OCI-LY3 (cell line): ENCODE measurements at regions not wholly inside any gene's neighbourhood (a gene's known extent, or its start where the extent isn't known, plus 50 kb on each side); places are given as distances from the start of the nearest gene placed in this dataset.

Source experiments
- H2AFZ ChIP-seq: fragments of 200-600, 300-600 bp; shearing (Covaris generic); 2 replicates; pipeline ENCODE4 v1.6.0; 2014; ENCODE audit warnings: antibody characterized with exemption, low read depth, low read length
- H3K27ac ChIP-seq: fragments of 200-600, 300-600 bp; sonication (generic); 2 replicates; pipeline ENCODE4 v1.5.1; 2014; ENCODE audit warnings: mild to moderate bottlenecking, low read length, moderate library complexity, mixed read lengths
- H3K27me3 ChIP-seq: fragments of 200-600, 300-600 bp; sonication (generic); 2 replicates; pipeline ENCODE4 v1.6.1; 2014; ENCODE audit warnings: low read depth, low read length, mixed read lengths
- H3K36me3 ChIP-seq: fragments of 200-600, 300-600 bp; sonication (generic); replicated peaks from 2 replicates; pipeline ENCODE3; 2014; ENCODE audit warnings: low read depth, low read length, mixed read lengths
- H3K4me1 ChIP-seq: fragments of 300-600, 200-600 bp; sonication (generic); 2 replicates; pipeline ENCODE4 v1.6.1; 2014; ENCODE audit warnings: low read length, mixed read lengths
- H3K4me2 ChIP-seq: fragments of 200-600, 300-600 bp; sonication (generic); 2 replicates; pipeline ENCODE4 v1.6.1; 2014; ENCODE audit warnings: low read length, mixed read lengths
- H3K4me3 ChIP-seq: fragments of 300-600, 200-600 bp; sonication (generic); 2 replicates; pipeline ENCODE4 v1.5.1; 2014; ENCODE audit warnings: antibody characterized with exemption, mild to moderate bottlenecking, low read length, moderate library complexity
- H3K79me2 ChIP-seq: fragments of 300-600, 200-600 bp; shearing (Covaris generic); 2 replicates; pipeline ENCODE4 v1.6.1; 2014; ENCODE audit warnings: mild to moderate bottlenecking, low read length, mixed read lengths
- H3K9ac ChIP-seq: fragments of 300-600, 200-600 bp; shearing (Covaris generic); 2 replicates; pipeline ENCODE4 v1.6.0; 2014; ENCODE audit warnings: mild to moderate bottlenecking, low read length, moderate library complexity
- H3K9me3 ChIP-seq: fragments of 200-600, 300-600 bp; shearing (Covaris generic); 2 replicates; pipeline ENCODE4 v1.6.1; 2014; ENCODE audit warnings: low read length, mixed read lengths; ENCODE audit not compliant: insufficient read depth
- H4K20me1 ChIP-seq: fragments of 200-600, 300-600 bp; sonication (generic); 2 replicates; pipeline ENCODE4 v1.6.1; 2016; ENCODE audit warnings: low read length, mixed read lengths; ENCODE audit not compliant: insufficient read depth
- CTCF ChIP-seq: fragments of 200-600, 300-600 bp; sonication (generic); IDR thresholded peaks from 2 replicates; pipeline ENCODE4 v1.5.1; 2014; ENCODE audit warnings: antibody characterized with exemption, low read length, low read depth
- EZH2phosphoT487 ChIP-seq: fragments of 200-600 bp; shearing (Covaris generic); IDR thresholded peaks from 2 replicates; pipeline ENCODE4 v1.6.1; 2018; ENCODE audit warnings: antibody characterized with exemption, mixed run types, low read depth

GRCh38 chr6:113111550-113111949 lies 745.6 kb upstream of the MARCKS start:
- no peaks in the 10 kb centered on the region for H3K27me3 ChIP-seq
- H2AFZ ChIP-seq: no peak overlapping the region
- no peaks in the 10 kb centered on the region for H3K36me3 ChIP-seq
- H3K27ac ChIP-seq: no peak overlapping the region
- H3K9me3 ChIP-seq: no peaks in the 10 kb centered on the region
- no peak overlapping the region for H3K9ac ChIP-seq
- no peak overlapping the region for H3K4me2 ChIP-seq
- no peak for TF ChIP-seq CTCF
- no peak for TF ChIP-seq EZH2phosphoT487
- no peak overlapping the region for H3K4me3 ChIP-seq
- no peaks in the 10 kb centered on the region for H3K79me2 ChIP-seq
- H4K20me1 ChIP-seq: no peaks in the 10 kb centered on the region
- H3K4me1 ChIP-seq: 0 out of 2 replicates have a peak, but pooled peaks cover 3% of the 10 kb centered on the region

GRCh38 chr6:113112086-113112485 lies 745.1 kb upstream of the MARCKS start:
- H3K4me1 ChIP-seq: 0 out of 2 replicates have a peak, but pooled peaks cover 3% of the 10 kb centered on the region
- no peaks in the 10 kb centered on the region for H3K9me3 ChIP-seq
- no peak overlapping the region for H3K4me2 ChIP-seq
- H3K36me3 ChIP-seq: no peaks in the 10 kb centered on the region
- no peaks in the 10 kb centered on the region for H3K79me2 ChIP-seq
- H3K4me3 ChIP-seq: no peak overlapping the region
- H4K20me1 ChIP-seq: no peaks in the 10 kb centered on the region
- no peak for TF ChIP-seq EZH2phosphoT487
- no peak for TF ChIP-seq CTCF
- no peak overlapping the region for H3K27ac ChIP-seq
- H2AFZ ChIP-seq: no peak overlapping the region
- no peaks in the 10 kb centered on the region for H3K27me3 ChIP-seq
- no peak overlapping the region for H3K9ac ChIP-seq

GRCh38 chr6:113115196-113115595 lies 741.9 kb upstream of the MARCKS start:
- Histone ChIP-seq H3K4me3 (no peak overlapping the region), H3K27ac (no peak overlapping the region), H3K4me1 (0 out of 2 replicates have a peak, but pooled peaks cover 3% of the 10 kb centered on the region), H3K9ac (no peak overlapping the region), H2AFZ (no peak overlapping the region), H3K4me2 (no peak overlapping the region), H3K9me3 (no peaks in the 10 kb centered on the region), H3K79me2 (no peaks in the 10 kb centered on the region), H3K27me3 (no peaks in the 10 kb centered on the region), H3K36me3 (no peaks in the 10 kb centered on the region), H4K20me1 (no peaks in the 10 kb centered on the region)
- TF ChIP-seq EZH2phosphoT487 (no peak), CTCF (no peak)

- H3K4me2 ChIP-seq: no peak overlapping the region
- no peaks in the 10 kb centered on the region for H3K4me1 ChIP-seq
- H3K9ac ChIP-seq: no peak overlapping the region
- no peak overlapping the region for H3K4me3 ChIP-seq
- H3K79me2 ChIP-seq: no peaks in the 10 kb centered on the region
- H4K20me1 ChIP-seq: no peaks in the 10 kb centered on the region
- no peak overlapping the region for H3K27ac ChIP-seq
- H2AFZ ChIP-seq: no peak overlapping the region
- H3K27me3 ChIP-seq: no peaks in the 10 kb centered on the region
- H3K9me3 ChIP-seq: no peaks in the 10 kb centered on the region
- no peak for TF ChIP-seq EZH2phosphoT487
- no peak for TF ChIP-seq CTCF
- H3K36me3 ChIP-seq: no peaks in the 10 kb centered on the region
These were observed 736.9 kb upstream of the MARCKS start for GRCh38 chr6:113120224-113120581.
